Stimulated activated CD4-positive, alpha-beta T cell treated with anti-CD3 and anti-CD28 coated beads, Interleukin-4, amount 100 ng/mL, for 48 hours (primary cell): ENCODE measurements at regions not wholly inside any gene's neighbourhood (a gene's known extent, or its start where the extent isn't known, plus 50 kb on each side); places are given as distances from the start of the nearest gene placed in this dataset.

Experiments used
- DNase-seq, 2 donors: peaks; one replicate each; pipeline ENCODE4 v3.0.0-alpha.2; 2020; ENCODE audit warnings: low read depth in 2 of 2

- no peak for DNase-seq
These were observed 105.9 kb downstream of the CPZ start for GRCh38 chr4:8698341-8699062.

- no peak for DNase-seq
These were observed 105.3 kb downstream of the CPZ start for GRCh38 chr4:8697826-8698225.

- DNase-seq = no peak
These were observed 104.0 kb downstream of the CPZ start for GRCh38 chr4:8696369-8697127.

GRCh38 chr4:8695237-8696219, 103.0 kb downstream of the CPZ start:
- no peak for DNase-seq

GRCh38 chr4:8694651-8695151, 102.1 kb downstream of the CPZ start:
- no peak for DNase-seq

GRCh38 chr4:8694226-8694625, 101.7 kb downstream of the CPZ start:
- DNase-seq = no peak

GRCh38 chr4:8691151-8691775, 98.7 kb downstream of the CPZ start:
- no peak for DNase-seq

- no peak for DNase-seq
These were observed 97.9 kb downstream of the CPZ start for GRCh38 chr4:8690216-8691150.

GRCh38 chr4:8689741-8690140, 97.2 kb downstream of the CPZ start:
- DNase-seq = no peak

GRCh38 chr4:8688908-8689445, 96.4 kb downstream of the CPZ start:
- DNase-seq = no peak

GRCh38 chr4:8688041-8688907, 95.7 kb downstream of the CPZ start:
- peak; percentile 7 to 22 for DNase-seq

GRCh38 chr4:8687083-8687482, 94.5 kb downstream of the CPZ start:
- no peak for DNase-seq

GRCh38 chr4:8685831-8686230, 93.3 kb downstream of the CPZ start:
- DNase-seq = no peak

- DNase-seq = no peak
These were observed 90.9 kb downstream of the CPZ start for GRCh38 chr4:8683462-8683861.

- DNase-seq = no peak
These were observed 90.2 kb downstream of the CPZ start for GRCh38 chr4:8682725-8683124.

GRCh38 chr4:8682296-8682695, 89.7 kb downstream of the CPZ start:
- DNase-seq = no peak

GRCh38 chr4:8681391-8681790, 88.8 kb downstream of the CPZ start:
- DNase-seq = no peak

- DNase-seq = no peak
These were observed 86.5 kb downstream of the CPZ start for GRCh38 chr4:8679032-8679431.

GRCh38 chr4:8676676-8677075, 84.1 kb downstream of the CPZ start:
- DNase-seq = no peak
